ENCODE measurements at regions not wholly inside any gene's neighbourhood (a gene's known extent, or its start where the extent isn't known, plus 50 kb on each side); places are given as distances from the start of the nearest gene placed in this dataset.

GRCh38 chr10:4504550-4504949, 321.5 kb upstream of the AKR1E2 start:
- Histone ChIP-seq H3K27ac (no peak overlapping the region), H3K4me3 (no peak overlapping the region), H3K27me3 (replicated peaks in 1 of 7) (no peaks in the 10 kb centered on the region), H3K36me3 (no peaks in the 10 kb centered on the region), H3K4me1 (no peaks in the 10 kb centered on the region), H3K9me3 (no peaks in the 10 kb centered on the region)
- DNase-seq: no peak
- TF ChIP-seq POLR2AphosphoS5 (IDR thresholded peaks at IDR 0.05) (no peak), POLR2A (IDR thresholded peaks at IDR 0.05) (no peak), CTCF (IDR thresholded peaks at IDR 0.05 in 8 of 11, conservative IDR thresholded peaks at IDR 0.05 in 3 of 11) (no peak)
- intact Hi-C loops (cut with DNase I; ENCODE audit: low total_unique reads): no loop called here
- WGBS, 5 donors: 90 to 97% (median 93%) methylated on average over 5 of the region's 5 CpGs

GRCh38 chr10:4503076-4503475, 322.9 kb upstream of the AKR1E2 start:
- no peaks in the 10 kb centered on the region for H3K4me1 ChIP-seq
- no peaks in the 10 kb centered on the region for H3K9me3 ChIP-seq
- no peak overlapping the region for H3K27ac ChIP-seq
- TF ChIP-seq POLR2AphosphoS5 (IDR thresholded peaks at IDR 0.05) (no peak), CTCF (IDR thresholded peaks at IDR 0.05 in 8 of 11, conservative IDR thresholded peaks at IDR 0.05 in 3 of 11) (no peak), POLR2A (IDR thresholded peaks at IDR 0.05) (no peak)
- intact Hi-C loops (cut with DNase I; ENCODE audit: low total_unique reads): no loop called here
- DNase-seq: no peak
- H3K36me3 ChIP-seq: no peaks in the 10 kb centered on the region
- H3K4me3 ChIP-seq: no peak overlapping the region
- no peaks in the 10 kb centered on the region for H3K27me3 ChIP-seq (replicated peaks in 1 of 7)
- 82 to 100% (median 91%) methylated on average over 2 of the region's 2 CpGs for WGBS, 5 donors

- no peaks in the 10 kb centered on the region for H3K9me3 ChIP-seq
- no peak overlapping the region for H3K4me3 ChIP-seq
- DNase-seq: no peak
- intact Hi-C loops (cut with DNase I; ENCODE audit: low total_unique reads): no loop called here
- H3K27ac ChIP-seq: no peak overlapping the region
- TF ChIP-seq CTCF (IDR thresholded peaks at IDR 0.05 in 8 of 11, conservative IDR thresholded peaks at IDR 0.05 in 3 of 11): no peak
- TF ChIP-seq POLR2A (IDR thresholded peaks at IDR 0.05): no peak
- no peak for TF ChIP-seq POLR2AphosphoS5 (IDR thresholded peaks at IDR 0.05)
- WGBS, 5 donors: 81 to 92% (median 84%) methylated on average over 2 of the region's 2 CpGs
- no peaks in the 10 kb centered on the region for H3K27me3 ChIP-seq (replicated peaks in 1 of 7)
- no peaks in the 10 kb centered on the region for H3K36me3 ChIP-seq
- H3K4me1 ChIP-seq: no peaks in the 10 kb centered on the region
Observed at GRCh38 chr10:4501306-4501705, 324.7 kb upstream of the AKR1E2 start.

GRCh38 chr10:4498711-4499251, 327.2 kb upstream of the AKR1E2 start:
- intact Hi-C loops (cut with DNase I; ENCODE audit: low total_unique reads): no loop called here
- no peaks in the 10 kb centered on the region for H3K36me3 ChIP-seq
- H3K4me1 ChIP-seq: no peaks in the 10 kb centered on the region
- no peak overlapping the region for H3K4me3 ChIP-seq
- H3K9me3 ChIP-seq: no peaks in the 10 kb centered on the region
- H3K27ac ChIP-seq: peak overlapping the region in 7 of 8 donors; percentile 4 to 66 (median 50)
- TF ChIP-seq CTCF (IDR thresholded peaks at IDR 0.05 in 8 of 11, conservative IDR thresholded peaks at IDR 0.05 in 3 of 11): no peak
- no peak for TF ChIP-seq POLR2AphosphoS5 (IDR thresholded peaks at IDR 0.05)
- no peak for TF ChIP-seq POLR2A (IDR thresholded peaks at IDR 0.05)
- no peak for DNase-seq
- 66 to 75% (median 71%) methylated on average over 6 of the region's 6 CpGs for WGBS, 5 donors
- H3K27me3 ChIP-seq (replicated peaks in 1 of 7): no peaks in the 10 kb centered on the region
